Neutrophil (primary cell): ENCODE measurements at regions not wholly inside any gene's neighbourhood (a gene's known extent, or its start where the extent isn't known, plus 50 kb on each side); places are given as distances from the start of the nearest gene placed in this dataset.

Experiments used
- H3K27ac ChIP-seq: fragments of 200-600 bp; sonication (generic); 2 replicates; pipeline ENCODE4 v1.5.1; 2016; ENCODE audit warnings: mild to moderate bottlenecking, moderate library complexity
- H3K27me3 ChIP-seq: fragments of 200-600 bp; sonication (generic); 2 replicates; pipeline ENCODE4 v1.6.0; 2016; ENCODE audit warnings: mild to moderate bottlenecking
- H3K36me3 ChIP-seq: fragments of 200-600 bp; sonication (generic); 2 replicates; pipeline ENCODE4 v1.5.1; 2017
- H3K4me1 ChIP-seq, 2 experiments: fragments of 200-600 bp in 1 of 2; sonication (generic) in 1 of 2; 1 replicate in 1 of 2; 2 replicates in 1 of 2; pipeline versions ENCODE4 v1.5.1 to v1.6.1; 2013 to 2016; ENCODE audit warnings: low read depth in 1 of 2, low read length in 1 of 2, mild to moderate bottlenecking in 1 of 2, moderate library complexity in 1 of 2; ENCODE audit not compliant: control insufficient read depth in 1 of 2, insufficient read depth in 1 of 2
- H3K4me3 ChIP-seq, 2 experiments: fragments of 200-600 bp in 1 of 2; sonication (generic) in 1 of 2; 1 replicate in 1 of 2; 2 replicates in 1 of 2; pipeline ENCODE4 v1.5.1; 2013 to 2016; ENCODE audit warnings: low read depth in 1 of 2, low read length in 1 of 2, mild to moderate bottlenecking in 1 of 2, moderate library complexity in 1 of 2
- H3K9me3 ChIP-seq: fragments of 200-600 bp; sonication (generic); 2 replicates; pipeline ENCODE4 v1.5.1; 2016
- CTCF ChIP-seq: fragments of 200-600 bp; sonication (generic); IDR thresholded peaks from 2 replicates; pipeline ENCODE4 v1.5.1; 2016; ENCODE audit warnings: antibody characterized with exemption

DNA sequence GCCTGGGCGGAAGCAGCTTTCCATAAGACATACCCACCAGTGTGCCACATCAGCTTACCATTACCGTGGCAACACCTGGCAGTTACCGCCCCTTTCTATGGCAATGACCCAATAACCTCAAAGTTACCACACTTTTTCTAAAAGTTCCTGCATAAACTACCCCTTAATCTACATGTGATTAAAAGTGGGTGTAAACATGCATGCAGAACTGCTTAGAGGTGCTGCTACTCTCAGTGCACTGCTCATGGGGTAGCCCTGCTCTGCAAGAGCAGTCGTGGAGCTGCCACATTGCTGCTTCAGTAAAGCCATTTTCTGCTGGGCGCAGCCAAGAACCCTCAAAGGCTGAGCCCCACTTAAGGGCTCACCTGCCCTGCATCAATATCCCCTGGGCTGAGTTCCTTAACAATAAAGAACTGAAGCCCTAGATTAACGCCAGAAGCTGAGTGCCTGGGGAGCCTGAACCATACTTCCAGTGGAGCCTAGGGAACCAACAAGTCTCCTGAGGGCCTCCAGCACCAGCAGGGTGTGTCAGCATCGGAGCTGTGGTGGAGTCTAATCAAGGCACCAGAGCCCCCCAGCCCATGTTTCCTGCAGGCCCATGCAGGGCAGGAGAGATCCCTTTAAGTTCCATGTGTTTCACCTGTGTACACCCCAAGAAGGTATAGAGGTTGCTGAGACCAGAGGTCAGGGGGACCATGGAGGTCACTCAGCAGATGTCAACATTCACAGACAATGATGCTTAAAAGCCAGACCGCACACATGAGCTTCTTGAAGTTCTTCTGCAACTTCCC is 1198.1 kb downstream of the UQCRFS1 start:
- Histone ChIP-seq H3K36me3 (no peaks in the 10 kb centered on the region), H3K27me3 (no peaks in the 10 kb centered on the region), H3K4me3 (no peak overlapping the region), H3K27ac (no peak overlapping the region), H3K9me3 (no peaks in the 10 kb centered on the region), H3K4me1 (no peaks in the 10 kb centered on the region)
- no peak for TF ChIP-seq CTCF

DNA sequence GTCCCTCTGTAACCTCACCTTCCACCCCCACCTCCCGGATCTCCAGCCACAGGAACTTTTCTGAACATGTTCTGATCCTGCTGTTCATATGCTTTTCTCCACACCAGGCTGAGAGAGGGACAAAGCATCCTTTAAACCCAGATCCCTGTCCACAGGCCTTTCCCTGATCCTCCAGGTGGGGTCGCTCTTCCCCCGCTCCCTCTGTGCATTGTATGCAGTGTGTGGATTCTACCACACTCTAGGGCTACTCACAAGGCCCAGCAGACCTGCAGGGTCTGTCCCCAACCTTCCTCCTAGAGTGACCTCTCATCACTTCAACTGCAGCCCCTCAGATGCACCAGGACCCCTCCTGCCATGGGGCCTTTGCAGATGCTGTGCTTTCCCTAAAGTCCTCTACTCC is 1200.6 kb downstream of the UQCRFS1 start:
- no peaks in the 10 kb centered on the region for H3K36me3 ChIP-seq
- H3K4me3 ChIP-seq, result no peak overlapping the region
- H3K27ac ChIP-seq, result no peak overlapping the region
- H3K27me3 ChIP-seq, result no peaks in the 10 kb centered on the region
- TF ChIP-seq CTCF, result no peak
- no peaks in the 10 kb centered on the region for H3K4me1 ChIP-seq
- H3K9me3 ChIP-seq, result no peaks in the 10 kb centered on the region

GRCh38 chr19:28010656-28011055 is 1202.3 kb downstream of the UQCRFS1 start:
- no peaks in the 10 kb centered on the region for H3K4me1 ChIP-seq

DNA sequence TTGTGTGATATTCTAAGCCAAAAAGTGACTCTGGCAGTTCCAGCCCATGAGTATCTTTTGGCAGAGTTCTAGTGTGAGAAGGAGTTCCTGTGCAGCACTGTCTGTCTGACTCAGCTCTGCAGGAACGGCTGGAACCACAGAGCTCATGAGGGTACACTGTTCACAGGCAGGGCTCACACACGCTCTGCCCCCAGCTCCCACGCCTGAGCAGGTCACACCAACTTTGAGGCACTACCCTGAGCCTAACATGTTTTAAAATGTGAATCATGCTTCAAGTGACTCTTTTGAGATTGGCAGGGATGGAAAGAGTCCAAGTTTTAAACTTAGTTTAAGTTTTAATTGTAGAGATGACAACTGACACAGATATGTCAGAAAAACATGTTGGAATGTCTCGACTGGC is 1203.3 kb downstream of the UQCRFS1 start:
- no peaks in the 10 kb centered on the region for H3K9me3 ChIP-seq
- H3K4me3 ChIP-seq, result no peak overlapping the region
- TF ChIP-seq CTCF, result no peak
- H3K27me3 ChIP-seq, result no peaks in the 10 kb centered on the region
- no peak overlapping the region for H3K27ac ChIP-seq
- H3K36me3 ChIP-seq, result no peaks in the 10 kb centered on the region
- H3K4me1 ChIP-seq, result no peaks in the 10 kb centered on the region

More at GRCh38 chr19:28010656-28011055, 1202.3 kb downstream of the UQCRFS1 start:
- no peaks in the 10 kb centered on the region for H3K36me3 ChIP-seq
- TF ChIP-seq CTCF, result no peak
- H3K27ac ChIP-seq, result no peak overlapping the region
- H3K4me3 ChIP-seq, result no peak overlapping the region
- H3K27me3 ChIP-seq, result no peaks in the 10 kb centered on the region
- no peaks in the 10 kb centered on the region for H3K9me3 ChIP-seq

DNA sequence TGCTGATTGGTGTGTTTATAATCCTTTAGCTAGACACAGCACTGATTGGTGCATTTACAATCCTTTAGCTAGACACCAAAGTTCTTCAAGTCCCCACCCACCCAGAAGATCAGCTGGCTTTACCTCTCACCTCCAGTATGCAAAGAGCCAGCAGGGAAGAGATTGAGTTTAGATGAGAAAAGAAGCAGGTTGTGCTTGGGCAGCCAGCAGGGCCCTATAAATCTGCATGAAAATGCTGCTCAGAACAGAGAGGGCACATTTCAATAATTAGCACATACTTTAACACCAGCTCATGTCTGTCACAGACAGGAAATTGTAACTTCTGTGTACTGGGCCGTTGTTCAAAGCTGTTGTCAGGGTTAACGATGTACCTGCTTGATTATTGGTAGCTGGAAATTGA is 1204.3 kb downstream of the UQCRFS1 start:
- H3K36me3 ChIP-seq, result no peaks in the 10 kb centered on the region
- H3K4me1 ChIP-seq, result no peaks in the 10 kb centered on the region
- TF ChIP-seq CTCF, result no peak
- H3K4me3 ChIP-seq, result no peak overlapping the region
- H3K27ac ChIP-seq, result no peak overlapping the region
- H3K27me3 ChIP-seq, result no peaks in the 10 kb centered on the region
- H3K9me3 ChIP-seq, result no peaks in the 10 kb centered on the region
